GM18502 (cell line): ENCODE measurements at regions not wholly inside any gene's neighbourhood (a gene's known extent, or its start where the extent isn't known, plus 50 kb on each side); places are given as distances from the start of the nearest gene placed in this dataset.
"Not testable (repeated sequence)": the region's sequence is repeated elsewhere in the genome, so short reads cannot be mapped to it uniquely, and the experiment has no call there.

ENCODE experiments used
- ATAC-seq: cut with Tn5 transposase; IDR thresholded peaks from one replicate; pipeline ENCODE4 v1.9.1; 2021; ENCODE audit warnings: mild to moderate bottlenecking; ENCODE audit not compliant: unreplicated experiment, poor library complexity

DNA sequence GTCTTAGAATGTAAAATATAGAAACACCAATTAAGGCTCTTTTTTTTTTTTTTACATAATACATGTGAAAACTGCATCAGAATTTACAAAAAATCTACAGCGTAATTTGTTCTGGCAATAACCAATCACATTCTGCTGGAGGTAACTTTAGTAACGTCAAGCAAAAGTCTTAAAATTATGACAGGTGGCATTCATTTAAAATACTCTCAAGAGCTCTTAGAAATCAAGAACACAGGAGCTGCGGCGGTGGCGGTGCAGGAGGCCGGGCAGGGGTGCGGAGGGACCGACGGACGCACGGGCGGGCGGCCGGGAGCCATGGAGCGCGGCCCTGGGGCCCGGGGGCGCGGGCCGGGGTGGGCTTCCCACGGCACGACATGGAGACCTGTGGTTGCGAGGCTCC is 202.4 kb downstream of the USP22 start:
- not testable (repeated sequence) for ATAC-seq

DNA sequence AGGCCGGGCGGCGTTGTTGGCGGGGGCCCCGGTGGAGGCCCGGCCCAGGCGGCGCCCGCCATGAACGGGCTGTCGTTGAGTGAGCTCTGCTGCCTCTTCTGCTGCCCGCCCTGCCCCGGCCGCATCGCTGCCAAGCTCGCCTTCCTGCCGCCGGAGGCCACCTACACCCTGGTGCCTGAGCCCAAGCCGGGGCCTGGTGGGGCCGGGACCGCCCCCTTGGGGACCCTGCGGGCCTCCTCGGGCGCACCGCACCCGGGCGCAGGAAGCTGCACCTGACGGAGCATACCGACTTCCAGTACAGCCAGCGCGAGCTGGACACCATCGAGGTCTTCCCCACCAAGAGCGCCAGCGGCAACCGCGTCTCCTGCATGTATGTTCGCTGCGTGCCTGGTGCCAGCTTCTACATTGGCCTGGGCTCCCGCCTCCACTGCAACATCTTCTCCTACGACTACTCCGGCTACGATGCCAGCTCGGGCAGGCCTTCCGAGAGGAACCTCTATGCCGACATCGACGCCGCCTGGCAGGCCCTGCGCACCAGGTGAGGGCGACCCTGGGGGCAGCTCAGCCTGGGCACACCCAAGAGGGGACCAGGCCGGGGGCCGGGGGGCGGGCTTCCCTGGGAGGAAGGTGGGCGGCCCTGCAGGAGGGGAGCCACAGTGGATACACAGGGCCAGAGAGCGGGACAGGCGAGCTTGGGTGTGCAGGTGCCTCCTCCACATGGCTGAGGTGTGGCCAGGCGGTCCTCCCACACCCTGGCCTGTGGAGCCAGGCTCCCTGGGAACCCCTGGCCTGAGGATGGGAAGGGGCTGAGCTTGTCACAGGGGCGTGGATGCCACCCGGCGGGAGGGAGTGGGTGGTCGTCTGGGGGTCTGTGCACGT is 201.6 kb downstream of the USP22 start:
- not testable (repeated sequence) for ATAC-seq

DNA sequence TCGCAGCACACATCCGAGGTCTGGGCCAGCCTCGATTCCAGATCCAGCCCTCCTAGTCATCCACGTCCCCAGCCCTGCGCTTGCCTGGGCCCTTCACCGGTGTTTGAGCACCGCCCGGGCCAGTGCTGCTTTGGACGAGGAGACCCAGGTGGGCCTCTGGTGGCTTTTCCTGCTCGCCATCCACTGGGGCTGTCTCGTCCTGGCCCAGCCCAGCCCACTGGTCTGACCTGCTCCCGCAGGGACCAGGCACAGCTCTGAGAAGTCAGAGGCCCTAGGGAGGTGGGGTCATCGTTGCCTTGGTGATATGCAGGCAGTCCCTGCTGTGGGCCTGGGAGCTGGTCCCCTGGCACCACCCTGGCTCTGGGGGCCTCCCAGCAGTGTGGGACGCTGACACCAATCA is 200.8 kb downstream of the USP22 start:
- ATAC-seq, result not testable (repeated sequence)

DNA sequence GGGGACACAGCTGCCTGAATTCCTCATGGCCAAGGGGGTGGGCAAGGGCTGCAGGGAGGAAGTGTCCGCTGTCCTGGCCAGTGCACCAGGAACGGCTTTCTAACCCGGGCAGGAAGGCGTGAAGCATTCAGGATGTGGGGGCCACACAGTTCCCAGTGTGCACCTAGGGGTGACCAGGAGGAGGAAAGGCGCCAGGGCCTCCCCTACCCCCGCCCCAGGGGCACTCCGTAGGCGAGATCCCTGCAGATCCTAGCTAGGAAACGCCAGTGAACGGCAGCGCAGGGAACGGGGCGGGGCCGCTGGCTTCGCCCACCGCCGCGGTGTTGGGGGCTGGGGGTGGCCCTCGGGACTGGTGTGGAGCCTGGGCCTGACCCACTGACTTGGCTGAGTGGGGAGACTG is 199.6 kb downstream of the USP22 start:
- not testable (repeated sequence) for ATAC-seq

DNA sequence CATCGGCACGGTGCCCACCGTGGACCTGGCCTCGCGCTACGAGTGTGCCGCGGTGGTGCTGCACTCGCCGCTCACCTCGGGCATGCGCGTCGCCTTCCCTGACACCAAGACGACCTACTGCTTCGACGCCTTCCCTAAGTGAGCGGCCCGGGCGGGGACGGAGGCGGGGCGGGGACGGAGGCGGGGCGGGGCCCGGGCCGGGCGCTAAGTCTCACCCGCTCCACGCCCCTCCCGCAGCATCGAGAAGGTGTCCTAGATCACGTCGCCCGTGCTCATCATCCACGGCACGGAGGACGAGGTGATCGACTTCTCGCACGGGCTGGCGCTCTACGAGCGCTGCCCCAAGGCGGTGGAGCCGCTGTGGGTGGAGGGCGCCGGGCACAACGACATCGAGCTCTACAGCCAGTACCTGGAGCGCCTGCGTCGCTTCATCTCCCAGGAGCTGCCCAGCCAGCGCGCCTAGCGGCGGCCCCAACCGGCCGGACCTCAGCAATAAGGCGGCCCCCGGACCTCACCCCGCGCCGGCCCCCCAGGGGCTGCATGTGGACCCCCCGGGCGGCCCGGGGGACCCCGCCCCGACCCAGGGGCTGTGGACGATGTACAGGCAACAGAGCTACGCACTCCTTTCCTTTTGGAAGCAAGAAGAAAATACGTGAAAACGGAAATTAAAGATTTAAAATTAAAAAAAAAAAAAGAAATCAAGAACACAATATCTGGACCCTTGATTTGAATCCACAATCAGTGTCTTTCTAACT is 198.8 kb downstream of the USP22 start:
- not testable (repeated sequence) for ATAC-seq

DNA sequence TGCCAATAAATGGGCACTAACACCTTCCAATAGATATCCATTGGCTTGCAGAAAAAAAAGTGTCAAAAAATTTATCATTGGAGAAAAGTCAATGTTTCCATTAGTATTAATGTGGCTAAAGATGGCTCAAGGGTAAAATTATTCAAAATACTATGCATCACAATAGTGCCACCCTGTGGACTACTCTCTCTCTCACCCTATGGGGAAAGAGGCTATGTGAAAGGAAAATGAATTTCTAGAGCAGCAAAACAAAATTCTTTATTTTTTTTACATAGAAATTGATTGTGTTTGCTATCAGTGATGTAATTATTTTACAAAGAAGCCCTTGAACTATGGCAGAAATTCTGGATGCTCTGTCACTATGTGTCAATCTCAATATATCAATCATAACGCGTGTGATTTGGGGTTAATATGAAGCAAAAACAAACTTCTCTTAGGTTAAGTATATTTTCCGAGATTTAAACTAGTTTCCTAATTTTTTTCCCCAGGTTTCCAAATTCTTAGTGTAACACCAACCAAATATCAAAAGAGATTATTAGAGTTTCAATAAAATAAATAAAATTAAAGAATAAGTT is 193.9 kb downstream of the USP22 start:
- ATAC-seq, result not testable (repeated sequence)

DNA sequence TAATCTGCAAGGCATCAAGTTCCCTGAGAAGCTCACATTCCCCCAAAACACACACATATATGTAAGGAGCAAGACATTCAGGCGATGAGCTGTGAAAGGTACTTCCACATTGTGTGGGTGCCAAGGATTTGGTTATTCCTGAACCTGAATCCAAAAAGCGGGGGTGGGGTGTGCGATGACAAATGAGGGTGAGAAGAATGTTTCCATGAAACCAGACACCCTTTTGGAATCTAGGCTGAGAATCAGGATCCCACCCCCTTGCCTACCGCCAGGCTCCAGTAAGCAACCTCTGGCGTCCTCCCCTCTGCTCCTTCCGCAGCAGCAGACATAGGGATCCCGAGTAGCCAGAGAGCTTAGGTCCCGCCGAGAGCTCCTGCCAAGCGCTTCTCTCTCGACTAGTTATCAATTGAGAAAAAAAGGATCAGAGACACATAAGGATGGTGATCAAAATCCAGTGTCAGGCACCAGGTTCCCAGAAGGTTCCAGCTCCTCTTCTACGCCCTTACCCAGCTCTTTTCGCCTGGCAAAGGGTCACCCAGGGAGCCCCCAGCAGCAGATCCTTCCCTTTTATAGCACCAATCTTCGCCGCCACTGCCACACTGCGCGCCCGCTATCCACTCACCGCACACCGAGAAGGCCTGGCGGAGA is 191.1 kb downstream of the USP22 start:
- ATAC-seq, result not testable (repeated sequence)

DNA sequence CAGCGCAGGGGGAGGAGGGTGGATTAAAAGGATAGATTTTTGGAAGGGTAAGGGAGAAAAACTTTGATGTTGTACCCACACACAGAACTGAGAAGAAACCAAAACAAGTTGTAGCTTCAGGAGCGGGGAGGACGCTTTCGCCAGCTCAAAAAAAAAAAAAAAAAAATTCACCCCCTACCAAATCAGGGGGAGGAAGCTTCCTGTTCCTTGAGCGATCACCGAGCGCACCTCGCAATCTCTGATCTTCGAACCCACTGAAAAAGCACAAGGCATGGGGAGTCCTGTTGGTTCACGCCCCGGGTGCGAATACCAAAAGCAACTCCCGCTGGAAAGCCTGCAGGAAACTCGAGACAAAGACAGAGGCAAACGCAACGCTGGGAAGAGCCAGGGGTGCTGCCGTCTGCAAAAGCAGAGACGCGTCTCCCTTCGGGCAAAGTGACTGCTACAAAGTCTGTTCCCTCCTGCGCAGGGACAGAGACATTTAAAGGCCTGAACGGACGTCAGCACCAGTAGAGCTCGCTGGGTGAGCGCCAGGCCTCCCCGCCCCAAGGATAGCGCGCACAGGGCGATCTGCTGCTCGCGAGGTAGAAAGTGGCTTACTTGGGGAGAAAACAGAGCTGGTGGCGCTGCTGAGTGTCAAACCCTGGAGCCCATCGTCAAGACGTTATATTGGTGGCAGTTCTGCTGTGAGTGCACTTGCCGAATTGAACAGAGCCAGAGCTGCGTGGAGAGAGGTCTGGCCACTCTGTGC is 190.4 kb downstream of the USP22 start:
- ATAC-seq, result no peak

DNA sequence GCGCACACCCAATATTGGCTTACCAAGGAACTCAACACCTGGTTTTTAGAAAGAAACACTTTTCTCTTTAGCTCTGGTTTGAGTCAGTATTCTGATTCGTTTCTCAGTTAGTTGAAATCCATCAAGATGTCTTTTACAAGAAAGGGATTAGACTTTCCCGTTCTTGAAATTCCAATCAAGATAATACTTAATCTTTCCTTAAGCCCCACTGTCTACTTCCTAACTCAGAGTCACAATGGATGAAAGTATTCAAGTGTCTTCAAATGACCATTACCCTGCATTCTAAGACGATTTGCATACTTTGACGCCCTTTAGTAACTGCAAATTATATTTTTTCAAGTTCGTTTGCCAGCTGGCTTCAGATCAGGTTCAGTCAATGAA is 189.8 kb downstream of the USP22 start:
- no peak for ATAC-seq

DNA sequence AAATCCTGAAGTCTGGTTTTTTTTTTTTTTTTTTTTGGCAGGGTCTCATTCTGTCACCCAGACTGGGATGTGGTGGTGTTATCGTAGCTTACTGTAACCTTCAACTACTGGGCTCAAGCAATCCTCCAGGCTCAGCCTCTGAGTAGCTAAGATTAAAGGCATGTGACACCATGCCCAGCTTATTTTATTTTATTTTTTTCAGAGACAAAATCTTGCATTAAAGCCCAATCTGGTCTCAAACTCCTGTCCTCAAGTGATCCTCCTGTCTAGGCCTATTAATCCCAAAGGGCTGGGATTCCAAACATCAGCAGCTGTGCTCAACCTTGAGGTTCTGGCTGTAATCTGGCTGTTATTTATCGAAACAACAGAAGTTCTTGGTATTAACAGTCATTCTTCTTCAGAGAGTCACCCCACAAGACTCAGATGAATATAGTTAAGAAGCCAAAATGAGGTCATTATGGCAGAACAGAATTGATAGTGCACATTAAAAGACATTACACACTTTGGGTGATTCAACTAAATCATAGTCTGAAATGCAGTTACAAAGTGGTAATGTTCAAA is 186.8 kb downstream of the USP22 start:
- ATAC-seq, result not testable (repeated sequence)

DNA sequence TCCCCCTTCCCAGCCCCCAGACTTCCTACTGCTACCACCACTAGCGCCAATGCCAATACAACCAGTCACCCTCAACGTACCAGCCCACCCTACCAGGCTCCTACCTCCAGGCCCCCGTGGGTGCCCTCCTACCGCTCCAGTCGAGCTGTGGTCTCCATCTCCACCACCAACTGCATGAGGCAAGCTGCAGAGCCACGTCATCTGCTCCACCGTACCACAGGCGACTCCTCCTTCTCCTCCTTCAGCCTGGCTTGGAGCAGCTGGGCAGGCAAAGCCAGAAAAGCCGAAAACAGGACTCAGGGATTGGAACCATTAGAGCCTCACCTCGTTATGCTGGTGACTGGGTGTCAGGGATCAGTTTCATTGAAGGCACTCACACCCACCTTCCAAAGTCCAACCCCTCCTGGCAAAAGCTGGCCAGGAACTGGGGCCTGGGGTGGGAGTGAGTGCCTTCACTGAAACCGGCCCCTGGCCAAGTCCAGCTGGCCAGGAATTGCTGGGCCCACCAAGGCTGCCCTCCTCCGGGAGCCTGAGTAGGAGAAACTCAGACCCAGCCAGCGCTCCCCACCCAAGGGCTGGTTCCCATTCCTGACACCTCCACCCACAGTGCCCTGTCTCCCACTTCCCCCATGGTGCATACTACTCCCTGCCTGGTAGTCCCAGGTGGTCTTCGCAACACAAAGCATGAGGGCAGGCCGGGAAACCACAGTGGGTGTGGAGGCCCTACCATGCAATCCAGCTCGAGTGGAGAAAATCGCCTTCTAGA is 176.2 kb downstream of the USP22 start:
- not testable (repeated sequence) for ATAC-seq

DNA sequence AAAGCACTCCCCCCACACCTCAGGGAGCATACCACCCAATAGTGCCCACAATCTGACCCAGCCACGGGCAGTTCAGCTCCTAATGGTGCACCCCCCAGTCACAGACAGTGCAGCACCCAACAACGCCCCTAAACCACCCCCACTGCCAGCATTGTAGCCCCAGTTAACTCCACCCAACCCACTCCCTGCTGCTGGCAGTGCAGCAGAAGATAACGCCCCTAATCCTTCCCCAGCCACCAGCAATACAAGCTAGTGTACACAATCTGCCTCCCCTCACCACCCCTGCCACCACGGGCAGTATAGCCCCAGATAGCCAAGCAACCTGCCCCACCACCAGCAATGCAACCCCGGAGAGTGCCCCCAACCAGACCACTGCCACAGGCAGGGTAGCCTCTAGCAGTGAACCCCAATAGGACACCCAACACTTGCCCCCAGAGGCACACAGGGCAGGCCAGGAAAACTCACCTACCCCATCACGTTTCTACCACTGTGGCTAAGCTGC is 175.3 kb downstream of the USP22 start:
- ATAC-seq, result not testable (repeated sequence)

DNA sequence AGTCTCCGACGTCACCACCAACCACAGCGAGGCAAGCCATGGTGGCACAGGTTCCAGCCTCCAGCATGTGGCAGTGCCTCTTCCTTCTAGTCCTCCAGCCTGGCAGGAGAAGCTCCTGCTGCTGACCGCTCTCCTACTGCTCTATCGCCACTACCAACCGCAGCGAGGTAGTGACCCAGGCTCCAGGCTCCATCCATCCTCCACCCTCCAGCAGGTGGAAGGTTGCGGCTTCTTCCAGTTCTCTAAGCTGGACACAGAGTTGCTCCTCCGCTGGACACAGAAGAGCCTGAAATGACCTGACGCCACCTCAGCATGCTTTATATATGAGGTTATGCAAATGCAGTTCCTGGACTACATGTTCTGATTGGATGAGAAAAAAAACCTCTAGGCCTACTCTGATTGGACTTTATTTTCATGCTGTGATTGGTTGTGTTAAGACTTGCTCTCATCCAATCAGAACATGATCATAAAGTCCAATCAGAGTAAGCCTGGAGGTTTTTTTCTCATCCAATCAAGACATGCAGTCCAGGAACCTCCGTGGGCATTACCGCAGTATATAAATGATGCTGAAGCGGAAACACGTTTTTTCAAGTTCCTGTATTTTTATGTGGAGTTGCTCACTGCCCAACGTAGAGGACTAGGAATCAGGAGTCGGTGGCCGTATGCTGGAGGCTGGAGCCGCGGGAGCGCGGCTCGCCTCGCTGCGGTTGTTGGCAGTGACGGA is 174.7 kb downstream of the USP22 start:
- not testable (repeated sequence) for ATAC-seq

DNA sequence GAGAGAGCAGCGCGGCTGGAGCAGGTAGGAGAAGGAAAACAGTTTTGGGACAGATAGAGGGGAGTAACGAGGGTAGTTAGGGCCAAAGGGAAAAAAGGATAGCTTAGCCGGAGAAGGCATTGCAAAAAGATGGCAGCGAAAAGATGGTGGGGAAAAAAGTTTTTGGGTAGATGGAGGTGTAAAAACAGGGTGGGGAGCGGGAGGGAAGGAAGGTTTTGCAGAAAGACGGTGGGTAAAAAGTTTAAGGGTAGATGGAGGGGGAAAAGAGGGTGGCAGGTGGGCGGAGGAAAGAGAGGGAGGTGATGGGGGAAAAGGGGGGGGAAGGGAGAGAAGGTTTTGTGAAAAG is 174.2 kb downstream of the USP22 start:
- not testable (repeated sequence) for ATAC-seq

DNA sequence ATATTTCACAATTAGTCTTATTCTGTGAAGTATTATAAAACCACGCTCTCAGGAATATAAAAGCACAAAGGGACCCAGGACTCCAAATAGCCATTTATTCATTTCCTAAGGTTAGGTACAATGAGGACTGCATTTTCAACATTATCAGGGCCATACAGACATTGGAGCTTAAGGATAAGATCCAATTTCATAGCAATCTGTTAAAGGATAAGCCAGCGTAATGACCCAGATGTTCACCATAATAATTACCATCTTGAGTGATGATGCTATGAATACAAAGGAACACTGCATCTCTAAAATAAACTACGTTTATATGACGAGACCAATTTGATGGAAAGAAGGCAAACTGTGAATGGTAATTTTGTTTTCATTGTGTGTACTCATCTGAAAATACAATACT is 169.6 kb downstream of the USP22 start:
- not testable (repeated sequence) for ATAC-seq

DNA sequence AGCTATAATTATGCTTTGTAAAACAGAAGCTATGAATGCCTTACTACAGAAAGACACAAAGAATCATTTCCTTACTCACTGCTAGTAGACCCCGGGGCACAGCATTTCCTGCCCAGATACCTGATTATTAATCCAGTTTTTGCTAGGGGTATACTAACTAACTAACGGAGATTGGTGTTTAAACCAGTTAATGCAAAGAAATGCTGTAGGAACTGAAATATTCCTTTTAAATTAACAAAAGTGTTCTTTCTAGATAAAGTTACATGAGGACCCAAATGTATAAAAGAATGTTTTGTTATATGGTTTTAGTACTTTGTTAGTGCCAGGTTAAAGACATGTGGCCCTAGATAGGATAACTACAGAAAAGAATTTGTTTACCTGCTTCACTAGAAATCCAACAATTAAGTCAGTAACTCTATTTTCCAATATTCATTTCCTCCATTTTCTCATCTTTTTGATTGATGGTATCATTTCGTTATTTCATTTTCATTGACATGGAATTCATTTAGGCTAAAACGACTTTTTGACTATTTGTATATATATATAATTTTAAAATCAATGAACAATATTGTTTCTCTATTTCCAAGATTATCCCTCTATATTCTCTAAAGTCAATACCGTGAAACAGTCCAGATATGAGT is 169.0 kb downstream of the USP22 start:
- ATAC-seq, result not testable (repeated sequence)

DNA sequence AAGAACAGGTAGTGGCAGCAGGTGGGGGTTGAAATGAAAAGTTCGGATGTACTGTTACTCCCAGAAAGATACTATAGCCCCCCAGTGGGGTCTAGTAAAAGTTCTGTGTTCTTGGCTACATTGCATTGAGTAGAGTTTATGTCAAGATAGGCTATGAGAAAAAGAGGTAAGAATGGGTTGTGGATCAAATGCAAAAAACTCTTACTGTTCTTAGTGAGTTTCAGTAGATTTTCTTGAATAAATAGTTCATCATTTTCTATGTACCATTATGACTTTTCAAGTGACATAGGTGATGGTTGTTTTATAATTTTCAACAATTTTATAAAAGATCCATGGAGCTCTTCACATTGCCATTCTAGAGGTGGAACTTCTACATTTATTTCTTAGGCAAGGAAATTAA is 165.4 kb downstream of the USP22 start:
- not testable (repeated sequence) for ATAC-seq

DNA sequence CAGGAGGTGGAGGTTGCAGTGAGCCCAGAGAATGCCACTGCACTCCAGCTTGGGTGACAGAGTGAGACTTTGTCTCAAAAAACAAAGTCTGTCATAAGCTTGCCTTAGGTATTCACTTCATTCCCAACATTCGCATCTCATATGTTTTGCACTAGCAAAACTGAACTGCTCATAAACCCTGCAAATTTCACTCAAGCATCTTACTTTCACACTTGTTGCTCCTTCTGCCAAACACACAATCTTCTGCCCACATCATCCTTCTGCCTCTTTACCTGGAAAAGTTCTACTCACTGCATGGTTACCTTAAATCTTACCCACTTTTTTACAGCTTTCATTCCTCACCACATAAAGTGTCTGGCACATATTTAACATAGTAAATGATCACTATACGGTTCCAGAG is 152.5 kb downstream of the USP22 start:
- ATAC-seq, result no peak
